Upper lobe of left lung (tissue), 6 donors: ENCODE measurements at regions not wholly inside any gene's neighbourhood (a gene's known extent, or its start where the extent isn't known, plus 50 kb on each side); places are given as distances from the start of the nearest gene placed in this dataset.

Source experiments
- ATAC-seq, 2 donors: fragments of 200-7000 bp; cut with Tn5 transposase; one replicate each; pipeline ENCODE4 v1.9.1; 2022; ENCODE audit warnings: mild to moderate bottlenecking in 2 of 2, moderate library complexity in 2 of 2; ENCODE audit not compliant: low FRiP score in 2 of 2
- DNase-seq, 2 donors: peaks; one replicate each; pipeline ENCODE4 v3.0.0-alpha.2; 2019 to 2020
- H3K27ac ChIP-seq, 4 donors: fragments of 200-600 bp; sonication (generic); one replicate each; pipeline ENCODE4 v1.5.1; 2016 to 2019
- H3K27me3 ChIP-seq, 4 donors: fragments of 200-600 bp; sonication (generic); one replicate each; pipeline ENCODE4 v1.5.1; 2017 to 2019
- H3K36me3 ChIP-seq, 4 donors: fragments of 200-600 bp; sonication (generic); one replicate each; pipeline ENCODE4 v1.5.1; 2016 to 2019
- H3K4me1 ChIP-seq, 4 donors: fragments of 200-600 bp; sonication (generic); one replicate each; pipeline ENCODE4 v1.5.1; 2018 to 2019
- H3K4me3 ChIP-seq, 4 donors: fragments of 200-600 bp; sonication (generic); one replicate each; pipeline ENCODE4 v1.5.1; 2017 to 2019; ENCODE audit warnings: mild to moderate bottlenecking in 2 of 4, moderate library complexity in 1 of 4
- H3K9me3 ChIP-seq, 4 donors: fragments of 200-600 bp; sonication (generic); one replicate each; pipeline ENCODE4 v1.5.1; 2018 to 2019
- EP300 ChIP-seq, 4 donors: sonication (generic); formaldehyde crosslinking; IDR thresholded peaks; one replicate each; pipeline ENCODE4 v1.5.1; 2017; ENCODE audit warnings: antibody characterized with exemption in 4 of 4, control low read depth in 2 of 4
- POLR2A ChIP-seq, 4 donors: fragments of 450-650 bp; IDR thresholded peaks; one replicate each; pipeline ENCODE4 v1.5.1; 2016 to 2017; ENCODE audit warnings: antibody characterized with exemption in 4 of 4, mild to moderate bottlenecking in 2 of 4
- POLR2AphosphoS5 ChIP-seq, 2 donors: sonication (generic); formaldehyde crosslinking; IDR thresholded peaks; one replicate each; pipeline ENCODE4 v1.5.1; 2017; ENCODE audit warnings: antibody characterized with exemption in 2 of 2
- WGBS, 2 donors: methylation state at CpG; one replicate each; pipeline ENCODE4 v1.1.5; 2017 to 2018; 5-methylcytosine and 5-hydroxymethylcytosine counted together
- TF ChIP-seq, protein P1 (sequence below), 6 experiments: fragments of 450-650 bp in 4 of 6; fragments of 200-600 bp in 2 of 6; sonication (generic) in 2 of 6; IDR thresholded peaks; one replicate each; pipeline ENCODE4 v1.5.1; 2016 to 2019; ENCODE audit warnings: antibody characterized with exemption in 6 of 6
- donor health status: DM: no; HTN: no; CAD: no; lungs with moderate emphysema.
- donor health status: DM: no; HTN: yes; CAD: no; lungs with severe emphysema.

DNA sequence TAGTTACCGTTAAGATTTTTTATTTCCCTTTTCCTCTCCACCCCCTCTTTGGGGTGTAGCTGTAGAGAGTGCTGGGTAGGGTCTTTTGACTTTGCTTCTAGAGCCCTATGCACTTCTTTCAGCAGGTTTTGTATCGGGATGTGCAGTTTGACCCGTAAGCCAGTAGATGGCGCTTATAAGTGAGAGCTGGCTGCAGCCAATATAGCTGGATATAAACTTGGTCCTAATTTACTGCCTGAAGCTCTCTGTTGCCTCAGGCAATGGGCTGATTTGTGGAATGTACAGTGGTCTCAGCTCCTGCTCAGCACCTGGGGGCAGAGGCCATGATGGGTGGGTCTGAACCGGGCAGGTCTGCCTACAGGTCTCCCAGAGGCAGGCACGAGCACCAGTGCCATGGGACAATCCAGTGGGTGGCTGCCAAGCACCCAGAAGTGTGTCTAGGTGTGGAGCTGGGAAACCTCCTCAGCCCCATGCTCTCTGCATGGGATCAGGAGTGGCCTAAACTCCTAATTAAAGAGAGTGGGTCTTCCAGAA lies 146.5 kb downstream of the SPANXN1 start:
- WGBS, 2 donors: 33 to 39% methylated on average over 3 to 6 of the region's 6 CpGs
- no peak for ATAC-seq
- TF ChIP-seq, protein P1, sequence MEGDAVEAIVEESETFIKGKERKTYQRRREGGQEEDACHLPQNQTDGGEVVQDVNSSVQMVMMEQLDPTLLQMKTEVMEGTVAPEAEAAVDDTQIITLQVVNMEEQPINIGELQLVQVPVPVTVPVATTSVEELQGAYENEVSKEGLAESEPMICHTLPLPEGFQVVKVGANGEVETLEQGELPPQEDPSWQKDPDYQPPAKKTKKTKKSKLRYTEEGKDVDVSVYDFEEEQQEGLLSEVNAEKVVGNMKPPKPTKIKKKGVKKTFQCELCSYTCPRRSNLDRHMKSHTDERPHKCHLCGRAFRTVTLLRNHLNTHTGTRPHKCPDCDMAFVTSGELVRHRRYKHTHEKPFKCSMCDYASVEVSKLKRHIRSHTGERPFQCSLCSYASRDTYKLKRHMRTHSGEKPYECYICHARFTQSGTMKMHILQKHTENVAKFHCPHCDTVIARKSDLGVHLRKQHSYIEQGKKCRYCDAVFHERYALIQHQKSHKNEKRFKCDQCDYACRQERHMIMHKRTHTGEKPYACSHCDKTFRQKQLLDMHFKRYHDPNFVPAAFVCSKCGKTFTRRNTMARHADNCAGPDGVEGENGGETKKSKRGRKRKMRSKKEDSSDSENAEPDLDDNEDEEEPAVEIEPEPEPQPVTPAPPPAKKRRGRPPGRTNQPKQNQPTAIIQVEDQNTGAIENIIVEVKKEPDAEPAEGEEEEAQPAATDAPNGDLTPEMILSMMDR (IDR thresholded peaks at IDR 0.05): peak in 1 of 6 experiments; percentile 22
- TF ChIP-seq POLR2A (IDR thresholded peaks at IDR 0.05) (no peak), EP300 (IDR thresholded peaks at IDR 0.05) (no peak), POLR2AphosphoS5 (IDR thresholded peaks at IDR 0.05) (no peak)

GRCh38 chrX:145394344-145394743 lies 147.0 kb downstream of the SPANXN1 start:
- TF ChIP-seq EP300 (IDR thresholded peaks at IDR 0.05) (no peak), POLR2AphosphoS5 (IDR thresholded peaks at IDR 0.05) (no peak), POLR2A (IDR thresholded peaks at IDR 0.05) (no peak)
- TF ChIP-seq, protein P1 (IDR thresholded peaks at IDR 0.05): no peak
- no peak overlapping the region for H3K27ac ChIP-seq
- ATAC-seq (no peak), DNase-seq (no peak)
- H3K4me1 ChIP-seq: no peaks in the 10 kb centered on the region
- peaks cover 0 to 11% (median 0%) of the 10 kb centered on the region in 4 donors for H3K9me3 ChIP-seq
- H3K4me3 ChIP-seq: no peak overlapping the region
- H3K27me3 ChIP-seq: no peaks in the 10 kb centered on the region
- no peaks in the 10 kb centered on the region for H3K36me3 ChIP-seq

More for the DNA sequence above, 146.5 kb downstream of the SPANXN1 start:
- no peak for DNase-seq
- Histone ChIP-seq H3K4me1 (no peaks in the 10 kb centered on the region), H3K9me3 (peaks cover 0 to 11% (median 0%) of the 10 kb centered on the region in 4 donors), H3K27ac (no peak overlapping the region), H3K27me3 (no peaks in the 10 kb centered on the region), H3K36me3 (no peaks in the 10 kb centered on the region), H3K4me3 (no peak overlapping the region)

DNA sequence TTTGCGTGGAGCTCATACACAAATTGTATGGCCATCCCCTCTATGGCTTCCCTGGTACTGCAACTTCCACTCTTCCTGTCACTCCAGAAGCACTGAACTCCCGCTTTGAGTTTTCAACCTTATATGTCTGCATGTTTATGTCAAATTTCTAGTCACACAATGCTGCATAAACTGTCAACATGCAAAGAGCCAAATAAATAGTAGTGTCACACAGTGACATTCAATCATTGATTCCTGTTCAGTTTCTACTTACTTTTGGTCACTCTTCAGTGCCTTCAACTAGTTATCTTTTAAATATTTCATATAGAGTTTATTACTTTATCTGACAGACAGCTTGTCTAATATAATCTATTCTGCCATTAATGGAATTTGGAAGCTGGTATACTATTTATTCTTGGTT lies 149.3 kb downstream of the SPANXN1 start:
- no peaks in the 10 kb centered on the region for H3K4me1 ChIP-seq
- DNase-seq (no peak), ATAC-seq (no peak)
- peaks cover 0 to 11% (median 0%) of the 10 kb centered on the region in 4 donors for H3K9me3 ChIP-seq
- TF ChIP-seq POLR2A (IDR thresholded peaks at IDR 0.05) (no peak), POLR2AphosphoS5 (IDR thresholded peaks at IDR 0.05) (no peak), EP300 (IDR thresholded peaks at IDR 0.05) (no peak)
- TF ChIP-seq, protein P1 (IDR thresholded peaks at IDR 0.05): no peak
- no peaks in the 10 kb centered on the region for H3K27me3 ChIP-seq
- 77 to 100% methylated on average over 2 of the region's 2 CpGs for WGBS, 2 donors
- no peak overlapping the region for H3K27ac ChIP-seq
- no peak overlapping the region for H3K4me3 ChIP-seq
- H3K36me3 ChIP-seq: no peaks in the 10 kb centered on the region

- DNase-seq: no peak
- no peak for ATAC-seq
Observed at GRCh38 chrX:145405012-145405411, 157.7 kb downstream of the SPANXN1 start.

More at GRCh38 chrX:145405012-145405411, 157.7 kb downstream of the SPANXN1 start:
- no peaks in the 10 kb centered on the region for H3K36me3 ChIP-seq
- WGBS, 2 donors: 0 to 10% methylated on average over 1 of the region's 1 CpG
- TF ChIP-seq EP300 (IDR thresholded peaks at IDR 0.05) (no peak), POLR2A (IDR thresholded peaks at IDR 0.05) (no peak), POLR2AphosphoS5 (IDR thresholded peaks at IDR 0.05) (no peak)
- TF ChIP-seq, protein P1 (IDR thresholded peaks at IDR 0.05): peak in 4 of 6 experiments; percentile 24 to 54 (median 36)
- no peak overlapping the region for H3K27ac ChIP-seq
- H3K9me3 ChIP-seq: no peaks in the 10 kb centered on the region
- no peak overlapping the region for H3K4me3 ChIP-seq
- H3K27me3 ChIP-seq: no peaks in the 10 kb centered on the region
- no peaks in the 10 kb centered on the region for H3K4me1 ChIP-seq
